Activated T-helper 1 cell treated with Interleukin-2 at 50 U/mL for 16 hours (primary cell): ENCODE measurements at regions not wholly inside any gene's neighbourhood (a gene's known extent, or its start where the extent isn't known, plus 50 kb on each side); places are given as distances from the start of the nearest gene placed in this dataset.

ENCODE experiments used
- DNase-seq: peaks from one replicate; pipeline ENCODE4 v3.0.0-alpha.2; 2020; ENCODE audit warnings: low read depth

DNA sequence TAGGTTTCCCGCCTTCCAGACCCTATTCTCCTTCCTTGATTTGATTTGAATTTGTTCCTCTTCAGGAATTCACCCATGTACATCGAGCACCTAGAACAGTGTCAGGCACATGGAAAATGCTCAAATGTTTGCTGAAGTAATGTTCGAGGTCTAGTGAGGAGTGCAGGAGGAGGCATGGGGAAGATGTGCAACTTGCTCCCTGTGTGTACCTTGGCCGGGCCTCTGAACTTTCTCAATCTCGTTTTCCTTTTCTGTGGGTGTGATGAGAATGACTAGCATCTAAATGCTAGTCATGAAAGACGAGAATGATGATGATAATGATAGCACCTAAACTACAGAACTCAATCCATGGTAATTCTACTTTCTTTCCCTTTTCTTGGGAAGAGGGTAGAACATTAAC is 279.1 kb upstream of the PLET1 start:
- DNase-seq = no peak

DNA sequence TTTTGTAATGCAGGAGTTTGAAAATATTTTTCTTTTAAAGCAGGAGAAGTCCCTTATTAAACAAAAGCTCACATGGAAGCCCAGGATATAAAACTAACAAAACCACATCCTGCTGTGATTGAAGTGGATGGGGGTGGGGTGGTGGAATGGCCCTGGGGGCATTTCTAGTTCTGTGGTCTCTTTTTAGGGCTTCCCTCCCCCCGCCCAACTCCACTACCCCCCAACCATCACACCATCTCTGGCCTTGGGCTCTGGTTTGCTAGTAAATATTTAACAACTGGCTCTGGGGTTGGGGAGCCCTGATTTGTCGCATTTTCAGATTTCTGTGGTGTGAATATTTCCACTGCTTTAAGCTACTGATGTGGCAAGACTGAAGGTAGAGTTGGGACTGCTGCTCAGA is 279.6 kb upstream of the PLET1 start:
- no peak for DNase-seq

DNA sequence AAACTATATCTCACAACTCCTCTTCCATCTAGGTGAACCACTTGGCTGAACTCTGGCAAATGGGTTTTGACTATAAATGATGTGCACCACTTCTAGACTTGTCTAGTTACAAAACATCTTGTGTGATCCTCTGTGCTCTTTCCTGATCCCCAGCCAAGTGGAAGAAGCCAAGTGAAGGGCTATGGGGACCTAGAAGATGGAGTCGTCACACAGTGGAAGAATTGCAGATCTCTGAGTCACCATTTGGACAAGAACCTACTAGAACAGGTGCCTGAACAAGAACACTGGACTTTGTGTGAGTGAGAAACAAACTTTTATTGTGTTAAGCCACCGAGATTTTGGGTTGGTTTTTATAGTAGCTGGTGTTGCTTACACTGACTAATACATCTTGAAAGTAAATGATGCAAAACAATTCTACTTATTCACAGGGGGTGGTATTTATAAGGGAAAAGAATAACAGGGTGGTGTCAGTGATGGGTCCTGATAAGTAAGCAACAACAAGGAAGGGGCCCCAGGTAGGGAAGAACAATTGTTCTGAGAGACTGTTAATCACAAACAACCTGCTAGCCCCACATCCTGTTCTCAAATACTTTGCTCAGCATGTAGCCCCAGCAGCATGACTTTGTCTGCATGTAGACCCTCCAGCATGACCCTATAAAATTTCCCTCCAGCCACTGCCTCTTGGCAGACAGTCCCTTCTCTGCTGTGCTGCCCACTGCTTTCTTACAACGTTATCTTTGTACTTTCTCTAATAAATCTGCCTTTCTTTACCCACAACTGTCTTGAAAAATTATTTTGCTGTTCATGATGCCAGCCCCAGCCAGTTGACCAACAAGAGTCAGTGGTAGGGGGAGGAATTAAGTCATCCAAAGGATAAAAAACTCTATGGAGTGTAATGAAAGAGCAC is 280.7 kb upstream of the PLET1 start:
- no peak for DNase-seq

DNA sequence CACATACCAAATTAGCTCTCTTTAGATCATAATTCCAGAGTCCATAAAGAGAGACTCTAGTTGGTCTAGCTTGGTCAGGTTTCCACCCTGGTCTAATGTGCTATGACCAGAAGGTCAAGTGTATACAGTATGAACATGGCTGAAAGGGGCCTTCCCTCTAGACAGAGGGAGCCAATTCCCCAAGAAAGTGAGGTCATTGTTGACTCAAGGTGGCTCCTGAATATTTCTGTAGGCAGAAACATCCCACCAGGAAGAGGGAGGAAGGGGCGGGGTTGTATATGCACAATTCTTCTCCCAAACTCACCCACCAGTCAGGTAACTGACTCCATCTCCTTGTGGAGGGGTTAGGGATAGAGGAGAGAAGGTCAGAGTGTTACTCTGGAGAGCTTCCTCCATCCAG is 281.8 kb upstream of the PLET1 start:
- DNase-seq = no peak

DNA sequence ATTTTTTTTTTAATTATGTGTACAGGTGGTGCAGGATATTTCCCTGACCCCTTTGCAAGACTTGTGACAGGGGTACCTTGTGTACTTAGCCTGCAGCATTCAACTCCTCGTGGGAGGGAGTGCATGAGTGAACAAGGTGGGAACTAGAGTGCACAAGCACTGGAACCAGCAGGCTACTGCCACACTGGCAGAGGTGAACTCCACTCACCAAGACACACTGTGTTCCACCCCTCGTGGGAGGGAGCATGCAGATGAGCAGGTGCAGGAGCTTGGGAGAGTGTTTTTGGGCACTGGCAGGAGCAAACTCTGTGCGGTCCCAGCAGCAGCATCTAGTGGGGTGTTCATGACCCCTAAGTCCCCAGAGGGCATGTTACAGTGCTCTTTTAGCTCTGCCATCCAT is 282.7 kb upstream of the PLET1 start:
- no peak for DNase-seq

DNA sequence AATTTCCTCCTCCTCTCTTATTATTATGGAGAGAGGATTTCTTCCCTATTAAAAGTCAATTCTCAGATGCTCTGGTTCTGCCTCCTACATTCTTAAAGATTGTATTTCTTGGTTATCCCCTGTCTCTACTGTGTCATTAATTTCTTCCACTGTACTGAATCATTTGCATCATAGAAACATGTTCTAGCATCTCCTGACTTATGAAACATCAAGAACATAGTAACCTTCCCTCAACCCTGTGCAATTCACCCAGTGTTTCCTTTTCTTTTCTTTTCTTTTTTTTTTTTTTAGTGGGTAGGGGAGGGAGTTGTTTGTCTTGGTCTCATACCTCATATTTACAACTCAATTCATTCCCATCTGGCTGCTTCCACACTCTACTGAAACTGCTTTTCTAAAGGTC is 288.0 kb upstream of the PLET1 start:
- DNase-seq = no peak

DNA sequence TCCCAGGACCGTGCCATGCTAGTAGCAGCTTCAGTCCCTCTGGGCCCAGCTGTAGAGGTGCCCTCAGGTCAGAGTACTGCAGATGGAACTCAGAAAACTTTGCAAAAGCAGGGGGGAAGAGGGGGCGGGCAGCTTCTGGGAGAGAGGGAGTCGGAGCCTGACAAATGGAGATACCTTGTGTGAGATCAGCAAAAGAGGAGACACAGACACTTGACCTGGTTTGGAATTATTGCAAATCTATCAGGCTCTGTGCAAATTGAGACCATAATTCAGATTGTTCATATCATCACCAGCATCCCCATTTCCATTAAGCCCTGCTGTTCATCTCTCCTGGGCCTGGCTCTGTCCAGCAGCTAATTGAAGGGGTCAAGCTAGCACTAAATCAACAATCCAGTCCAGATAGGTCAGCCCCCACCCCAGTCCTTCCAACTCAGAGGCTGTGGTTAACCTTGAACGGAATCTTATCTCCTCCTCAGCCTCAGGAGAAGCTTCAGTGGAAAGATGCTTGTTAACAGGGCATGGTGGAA is 292.6 kb upstream of the PLET1 start:
- DNase-seq = no peak

DNA sequence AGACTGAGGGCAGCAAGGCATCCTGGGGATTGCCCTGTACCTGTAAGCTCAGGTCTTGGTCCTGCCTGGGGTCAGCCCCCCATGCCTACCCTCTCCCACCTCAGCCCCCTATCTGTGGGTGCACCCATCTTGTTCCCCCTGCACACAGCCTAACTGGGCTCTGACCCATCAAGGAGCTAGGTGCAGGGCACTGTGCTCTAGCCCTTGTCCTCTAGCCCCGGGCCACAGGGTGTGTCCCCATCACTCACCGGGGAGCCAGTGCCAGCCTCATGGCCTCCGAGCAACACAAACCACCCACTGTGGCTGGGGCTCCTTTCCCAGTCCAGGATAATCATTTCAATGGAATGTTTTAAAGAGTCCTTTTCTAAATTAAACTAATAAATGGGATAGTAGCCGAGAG is 293.9 kb upstream of the PLET1 start:
- no peak for DNase-seq

DNA sequence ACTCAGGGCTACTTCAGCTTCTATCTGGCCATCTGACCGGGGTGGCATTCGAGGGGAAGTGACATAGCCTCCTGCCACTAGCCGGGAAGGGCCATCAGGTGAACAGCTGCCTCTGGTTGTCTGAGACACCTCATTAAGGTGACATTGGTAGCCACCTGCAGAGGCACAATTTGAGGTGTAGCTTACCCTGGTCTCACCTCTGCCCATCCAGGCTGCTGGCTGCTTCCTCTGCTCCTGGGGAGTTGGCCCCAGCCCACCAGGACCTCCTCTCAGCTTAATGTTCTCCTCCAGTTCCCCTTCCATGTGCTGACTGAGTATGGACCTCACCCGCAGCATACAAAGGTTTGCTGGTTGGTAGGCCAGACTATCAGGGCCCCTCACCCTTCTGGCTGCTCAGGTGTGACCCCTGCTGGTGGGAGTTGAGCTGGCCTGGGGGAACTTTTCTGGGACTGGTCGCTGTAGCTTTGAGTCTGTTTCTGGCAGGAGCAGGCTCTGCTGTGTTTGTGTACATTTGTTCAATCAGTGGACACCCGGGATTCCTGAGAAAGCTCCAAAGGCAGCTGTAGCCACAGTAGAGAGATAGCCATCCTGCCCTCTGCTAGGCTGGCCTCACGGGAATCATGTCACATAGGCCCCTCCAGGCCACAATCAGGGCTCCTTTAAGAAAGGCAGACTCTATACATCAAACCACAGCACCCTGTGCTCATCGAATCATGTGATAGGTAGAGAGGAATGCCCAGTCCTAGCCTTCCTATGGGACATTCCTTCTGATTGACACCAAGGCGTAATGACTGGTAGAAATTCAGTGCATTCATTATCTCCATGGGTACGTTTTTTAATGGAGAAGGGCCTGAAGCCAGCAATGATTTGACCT is 295.1 kb upstream of the PLET1 start:
- DNase-seq = peak; percentile 39

DNA sequence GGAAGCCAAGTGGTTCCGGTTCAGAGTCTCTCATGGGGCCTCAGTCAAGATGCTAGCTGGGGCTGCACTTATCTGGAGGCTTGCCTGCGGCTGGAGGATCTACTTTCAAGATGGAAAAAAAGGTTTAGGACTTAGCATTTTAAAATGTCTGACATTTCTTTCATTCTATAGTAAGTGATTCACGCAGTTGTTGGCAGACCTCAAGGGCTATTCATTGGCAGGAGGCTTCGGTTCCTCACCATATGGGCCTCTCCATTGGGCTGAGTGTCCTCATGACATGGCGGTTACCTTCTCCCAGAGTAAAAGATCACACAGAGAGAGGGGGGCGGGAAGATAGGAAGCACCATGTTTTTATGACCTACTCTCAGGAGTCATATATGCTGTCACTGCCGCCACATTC is 298.0 kb upstream of the PLET1 start:
- no peak for DNase-seq

DNA sequence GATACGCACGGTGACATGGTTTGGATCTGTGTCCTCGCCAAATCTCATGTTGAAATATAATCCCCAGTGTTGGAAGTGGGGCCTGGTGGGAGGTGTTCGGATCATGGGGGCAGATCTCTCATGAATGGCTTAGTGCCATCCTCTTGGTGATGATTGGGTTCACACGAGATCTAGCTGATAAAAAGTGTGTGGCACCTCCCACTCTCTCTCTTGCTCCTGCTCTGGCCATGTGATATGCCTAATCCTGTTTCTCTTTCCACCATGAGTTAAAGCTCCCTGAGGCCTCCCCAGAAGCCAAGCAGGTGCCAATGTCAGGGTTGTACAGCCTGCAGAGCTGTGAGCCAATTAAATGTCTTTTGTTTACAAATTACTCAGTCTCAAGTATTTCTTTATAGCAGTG is 303.1 kb upstream of the PLET1 start:
- DNase-seq = no peak

DNA sequence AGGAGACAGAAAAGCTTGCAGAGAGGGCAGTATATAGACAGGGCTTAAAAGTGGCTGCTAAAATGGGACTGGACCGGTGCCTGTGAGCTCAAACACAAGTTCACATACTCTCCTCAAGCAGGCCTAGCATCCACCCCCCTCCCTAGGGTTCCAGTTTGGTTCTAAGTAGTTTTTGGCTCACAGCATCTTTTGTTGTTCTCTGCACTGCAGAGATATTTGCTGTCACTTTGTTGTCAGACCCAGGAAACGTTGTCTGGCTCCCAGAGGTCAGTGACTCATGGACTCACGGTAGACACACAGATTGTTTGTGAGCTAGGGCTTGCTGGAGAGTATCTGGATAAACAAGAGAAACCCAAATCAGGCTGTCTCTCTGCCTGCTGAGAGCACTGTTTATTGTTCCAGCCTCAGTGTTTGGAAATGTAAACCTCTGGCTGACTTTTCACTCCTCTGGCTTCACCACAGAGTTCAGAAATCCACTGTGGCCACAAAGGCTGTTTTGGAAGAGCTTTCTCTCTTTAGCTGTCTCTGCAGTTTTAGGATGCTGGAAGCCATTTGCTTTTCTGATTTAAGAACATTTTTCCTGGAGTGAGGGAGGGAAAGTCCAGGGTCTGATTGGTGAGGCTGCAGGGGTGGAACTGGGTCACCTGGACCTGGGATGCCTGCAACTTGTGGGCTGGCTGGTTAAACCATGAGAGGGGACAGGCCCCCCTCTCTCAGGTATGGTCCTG is 303.7 kb upstream of the PLET1 start:
- no peak for DNase-seq

DNA sequence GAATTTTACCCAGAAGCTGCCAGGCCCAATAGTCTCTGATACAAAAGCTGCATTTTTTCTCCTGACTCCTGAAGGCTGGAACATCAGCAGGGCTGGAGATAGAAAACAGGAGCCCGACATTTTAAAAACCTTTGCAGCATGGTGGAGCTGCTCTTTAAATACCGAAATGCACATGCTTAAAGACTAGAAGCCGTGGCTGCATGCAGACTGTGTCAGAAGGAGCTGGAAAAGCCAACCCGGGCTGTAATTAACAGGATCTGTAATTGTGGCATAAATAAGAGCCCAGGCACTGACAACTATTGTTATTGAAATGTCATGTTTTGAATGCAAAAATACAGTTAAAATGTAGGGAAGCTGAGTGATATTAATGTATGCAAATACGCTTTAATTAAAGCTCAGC is 304.9 kb upstream of the PLET1 start:
- no peak for DNase-seq

DNA sequence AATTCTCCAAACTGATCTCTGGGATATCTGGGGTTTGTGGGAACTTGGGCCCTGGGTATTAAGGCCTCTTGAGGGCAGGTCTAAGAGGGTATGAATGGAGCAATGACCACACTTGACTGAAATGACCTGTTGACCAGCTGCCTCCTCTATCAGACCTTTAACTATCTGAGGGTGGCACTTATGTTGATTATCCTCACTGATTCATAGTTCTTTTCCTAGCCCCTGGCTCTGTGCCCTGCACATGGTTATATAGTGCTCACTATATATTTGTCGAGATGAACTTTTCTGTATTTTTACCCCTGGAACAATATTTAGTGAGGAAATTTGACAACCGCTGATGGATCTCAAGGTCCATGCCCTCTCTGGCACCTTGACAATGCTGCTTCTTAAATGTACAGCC is 305.5 kb upstream of the PLET1 start:
- no peak for DNase-seq

DNA sequence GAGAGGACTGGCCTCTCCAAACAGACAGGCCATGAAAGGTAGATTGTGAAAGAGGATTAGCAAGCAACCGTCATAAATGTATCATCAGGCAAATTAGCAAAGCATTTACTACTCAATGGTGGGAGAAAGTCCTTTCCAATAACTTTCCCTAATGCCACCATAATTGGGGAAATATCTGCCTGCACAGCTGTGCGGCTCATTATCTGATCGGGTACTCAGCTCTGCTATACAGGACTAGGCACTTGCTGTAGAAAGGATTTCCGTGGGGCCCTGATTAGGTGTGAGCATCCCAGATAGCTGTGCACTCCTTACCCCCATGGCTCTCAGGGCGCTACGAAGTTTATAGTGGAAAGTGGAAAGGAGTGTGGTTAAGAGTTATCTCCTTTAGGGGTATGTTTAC is 309.7 kb upstream of the PLET1 start:
- no peak for DNase-seq

DNA sequence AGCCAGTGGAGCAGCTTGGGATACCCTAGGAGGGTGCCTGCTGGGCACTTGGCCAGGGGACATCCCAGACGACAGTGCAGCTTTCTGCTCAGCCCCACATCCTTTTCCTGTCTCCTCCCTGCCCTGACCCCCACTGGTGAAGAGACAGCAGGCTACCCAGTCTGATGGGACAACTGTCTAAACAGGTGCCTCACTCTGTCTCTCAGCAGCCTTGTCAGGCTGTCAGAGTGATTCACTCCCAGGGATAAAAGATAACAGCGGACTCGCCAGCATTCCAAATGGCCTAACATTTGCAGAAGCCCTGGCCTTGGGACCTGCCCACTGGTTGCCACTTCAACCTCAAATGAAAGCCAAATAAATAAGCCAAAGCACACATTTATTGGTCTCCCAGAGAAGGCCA is 318.6 kb upstream of the PLET1 start:
- DNase-seq = no peak

DNA sequence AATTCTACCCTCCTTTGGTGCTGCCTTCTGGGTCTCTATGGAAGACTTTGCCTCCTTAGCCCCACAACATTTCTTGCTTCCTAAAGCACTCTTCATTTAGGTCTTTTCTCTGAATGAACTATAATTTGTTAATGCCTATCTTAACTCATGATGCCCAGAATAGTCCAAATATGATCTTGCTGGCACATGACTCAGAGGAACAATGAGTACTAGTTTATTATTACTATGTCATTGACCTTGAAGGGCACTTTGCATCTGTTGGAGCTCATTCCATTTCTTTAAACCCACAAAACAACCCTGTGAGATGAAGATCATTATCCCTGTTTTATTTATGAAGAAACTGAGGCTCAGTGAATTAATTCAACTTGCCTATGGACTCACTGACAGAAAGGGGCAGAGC is 320.2 kb upstream of the PLET1 start:
- no peak for DNase-seq

DNA sequence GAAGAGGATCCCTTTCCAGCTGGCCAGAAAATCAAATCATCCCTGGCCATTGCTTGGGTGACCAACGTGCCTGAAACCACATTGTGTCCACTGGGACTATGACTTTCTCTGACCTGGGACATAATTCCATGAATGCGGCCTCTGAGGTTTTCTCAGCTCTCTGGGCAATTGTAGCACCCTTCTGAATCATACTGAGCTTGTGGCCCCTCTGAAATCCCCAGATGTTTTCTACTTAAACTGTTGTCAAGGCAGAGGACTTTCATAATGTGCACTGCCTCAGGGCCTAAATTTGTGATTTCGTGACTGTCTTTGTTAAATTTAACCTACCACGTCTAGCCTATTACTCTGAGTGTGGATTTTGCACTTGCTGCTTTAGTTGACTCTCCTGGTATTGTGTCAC is 321.1 kb upstream of the PLET1 start:
- DNase-seq = no peak

DNA sequence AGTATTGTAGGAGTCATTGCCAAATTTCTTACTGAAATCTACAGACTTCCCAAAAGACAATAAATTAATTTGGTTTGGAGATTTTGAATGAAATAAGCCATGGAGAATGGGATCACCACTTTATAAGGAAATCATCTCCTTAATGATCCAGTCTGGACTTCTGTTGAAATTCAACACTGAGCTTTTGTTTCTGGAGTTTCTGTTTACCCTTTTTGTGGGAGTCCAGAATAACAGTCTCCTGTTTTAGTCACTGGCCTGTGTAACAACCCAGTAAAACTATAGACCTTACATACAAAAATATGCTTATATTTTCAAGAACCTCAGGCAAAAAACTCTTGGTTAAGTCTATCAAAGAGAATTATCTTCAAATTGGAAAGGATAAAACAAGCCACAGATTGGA is 321.7 kb upstream of the PLET1 start:
- no peak for DNase-seq

DNA sequence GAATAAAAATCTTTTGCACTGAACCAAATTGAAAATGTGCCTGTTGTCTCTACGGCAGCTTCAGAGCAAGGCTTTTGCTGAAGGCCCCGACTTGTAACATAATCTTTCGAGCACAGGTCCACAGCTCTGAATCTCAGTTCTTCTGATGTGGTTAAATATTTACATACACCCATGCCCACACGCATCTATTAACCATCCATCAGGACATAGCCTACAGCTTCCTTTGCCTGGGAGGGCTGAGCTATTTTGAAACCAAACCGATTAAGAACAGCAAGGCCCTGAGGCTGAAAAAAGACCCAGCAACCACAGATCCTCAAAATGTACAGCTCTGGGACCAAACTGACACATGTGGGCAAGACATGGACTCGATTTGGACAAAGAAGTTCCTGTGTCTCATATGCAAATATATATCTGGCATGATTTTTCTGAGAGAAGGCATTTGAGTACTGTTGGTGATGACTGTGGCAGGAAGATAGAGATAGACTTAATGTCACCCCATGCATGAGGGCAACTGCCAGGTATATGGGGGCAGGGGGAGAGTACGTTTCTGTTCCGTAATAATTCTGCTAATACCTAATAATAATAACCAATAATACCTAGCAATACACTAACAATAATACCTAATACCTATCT is 322.7 kb upstream of the PLET1 start:
- DNase-seq = no peak

DNA sequence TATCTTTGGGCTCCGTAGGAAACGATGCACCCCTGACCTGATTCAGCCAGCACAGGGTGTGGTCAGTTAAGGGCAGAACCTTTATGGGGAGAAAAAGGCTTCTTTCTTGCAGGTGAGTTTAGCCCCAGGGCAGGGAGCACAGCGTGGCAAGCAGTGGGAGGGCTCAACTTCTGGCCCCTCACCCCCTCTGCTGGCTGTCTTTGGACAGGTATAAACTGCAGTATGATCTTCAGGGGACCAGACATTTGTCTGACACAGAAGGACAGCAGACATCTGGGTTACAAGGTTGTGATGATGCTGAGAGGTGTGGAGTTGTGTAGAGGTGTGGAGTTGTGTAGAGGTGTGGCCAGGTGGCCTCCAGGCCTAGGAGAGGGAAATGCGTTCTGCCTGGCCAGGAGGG is 324.0 kb upstream of the PLET1 start:
- no peak for DNase-seq

DNA sequence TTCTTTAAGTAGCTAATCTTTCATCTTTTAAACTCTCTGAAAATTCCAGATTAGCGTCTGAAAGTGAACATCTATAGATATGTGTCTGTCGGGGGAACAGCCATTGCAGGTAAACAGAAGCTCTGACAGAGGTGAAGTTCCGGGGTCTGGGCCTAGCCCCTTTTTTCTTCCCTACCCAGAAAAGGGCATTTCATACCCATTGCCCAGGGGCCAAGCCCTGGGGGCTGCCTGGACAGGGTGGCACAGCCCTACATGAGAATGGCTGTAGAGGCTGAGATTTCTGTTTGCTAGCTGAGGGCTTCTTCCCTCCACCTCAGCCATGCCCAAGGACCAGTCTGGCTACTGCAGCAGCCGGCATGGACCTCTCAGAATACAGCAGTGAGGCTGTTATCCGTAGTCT is 327.0 kb upstream of the PLET1 start:
- DNase-seq = no peak
